ENCODE measurements at regions not wholly inside any gene's neighbourhood (a gene's known extent, or its start where the extent isn't known, plus 50 kb on each side); places are given as distances from the start of the nearest gene placed in this dataset.

DNA sequence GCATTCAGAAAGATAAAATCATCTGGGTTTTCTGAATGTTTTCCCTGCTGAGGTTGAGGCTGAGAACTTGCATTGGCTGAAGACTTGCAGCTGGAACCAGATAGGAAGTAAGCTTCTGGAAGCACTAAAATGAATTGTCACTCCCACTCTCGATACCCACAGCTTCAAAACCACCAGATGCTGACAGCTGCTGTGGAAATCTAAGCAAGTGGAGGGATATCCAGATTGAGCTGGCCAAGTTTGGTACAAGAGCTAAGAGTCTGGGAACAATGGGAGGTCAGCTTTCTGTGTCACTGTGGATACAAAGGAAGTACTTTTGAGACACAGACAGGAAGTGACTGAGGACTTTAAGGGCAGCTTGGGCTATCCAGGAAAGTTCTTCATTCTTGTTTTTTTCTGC, 51.3 kb upstream of the CD44 start:
- Histone ChIP-seq H3K27ac (no peak overlapping the region), H3K27me3 (ENCODE audit: insufficient read depth, low read depth, severe bottlenecking) (no peaks in the 10 kb centered on the region), H3K4me3 (ENCODE audit: low read depth, low read length) (no peak overlapping the region), H3K36me3 (no peaks in the 10 kb centered on the region), H3K9me3 (ENCODE audit: severe bottlenecking) (no peaks in the 10 kb centered on the region)
- TF ChIP-seq, protein P1, sequence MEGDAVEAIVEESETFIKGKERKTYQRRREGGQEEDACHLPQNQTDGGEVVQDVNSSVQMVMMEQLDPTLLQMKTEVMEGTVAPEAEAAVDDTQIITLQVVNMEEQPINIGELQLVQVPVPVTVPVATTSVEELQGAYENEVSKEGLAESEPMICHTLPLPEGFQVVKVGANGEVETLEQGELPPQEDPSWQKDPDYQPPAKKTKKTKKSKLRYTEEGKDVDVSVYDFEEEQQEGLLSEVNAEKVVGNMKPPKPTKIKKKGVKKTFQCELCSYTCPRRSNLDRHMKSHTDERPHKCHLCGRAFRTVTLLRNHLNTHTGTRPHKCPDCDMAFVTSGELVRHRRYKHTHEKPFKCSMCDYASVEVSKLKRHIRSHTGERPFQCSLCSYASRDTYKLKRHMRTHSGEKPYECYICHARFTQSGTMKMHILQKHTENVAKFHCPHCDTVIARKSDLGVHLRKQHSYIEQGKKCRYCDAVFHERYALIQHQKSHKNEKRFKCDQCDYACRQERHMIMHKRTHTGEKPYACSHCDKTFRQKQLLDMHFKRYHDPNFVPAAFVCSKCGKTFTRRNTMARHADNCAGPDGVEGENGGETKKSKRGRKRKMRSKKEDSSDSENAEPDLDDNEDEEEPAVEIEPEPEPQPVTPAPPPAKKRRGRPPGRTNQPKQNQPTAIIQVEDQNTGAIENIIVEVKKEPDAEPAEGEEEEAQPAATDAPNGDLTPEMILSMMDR (IDR thresholded peaks at IDR 0.05; ENCODE audit: low read depth, low read length) = no peak
- no peak for DNase-seq

DNA sequence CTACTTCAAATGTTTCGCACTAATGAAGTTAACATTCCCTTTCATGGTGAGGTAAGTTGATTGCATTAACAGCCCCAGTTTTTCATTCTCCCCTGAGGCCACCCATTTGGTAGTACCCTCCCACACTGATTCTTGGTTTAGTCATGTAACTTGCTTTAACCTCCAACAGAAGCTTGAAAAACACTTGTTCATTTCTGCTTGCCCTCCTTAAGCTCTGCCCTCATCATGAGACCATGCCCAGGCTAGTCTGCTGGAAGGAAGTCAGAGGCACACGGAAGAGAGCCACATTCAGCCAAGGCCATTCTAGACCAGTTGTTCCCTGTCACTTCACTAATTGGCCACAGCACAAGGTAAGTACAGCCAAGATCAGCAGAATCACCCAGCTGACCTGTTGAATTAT, 50.7 kb upstream of the CD44 start:
- DNase-seq = no peak
- no peaks in the 10 kb centered on the region for H3K27me3 ChIP-seq (ENCODE audit: insufficient read depth, low read depth, severe bottlenecking)
- no peak overlapping the region for H3K4me3 ChIP-seq (ENCODE audit: low read depth, low read length)
- no peaks in the 10 kb centered on the region for H3K9me3 ChIP-seq (ENCODE audit: severe bottlenecking)
- TF ChIP-seq, protein P1 (IDR thresholded peaks at IDR 0.05; ENCODE audit: low read depth, low read length) = no peak
- H3K36me3 ChIP-seq = no peaks in the 10 kb centered on the region
- H3K27ac ChIP-seq = no peak overlapping the region

GRCh38 chr11:35088676-35089075, 50.3 kb upstream of the CD44 start:
- Histone ChIP-seq H3K9me3 (ENCODE audit: severe bottlenecking) (no peaks in the 10 kb centered on the region), H3K27ac (no peak overlapping the region), H3K36me3 (no peaks in the 10 kb centered on the region), H3K4me3 (ENCODE audit: low read depth, low read length) (no peak overlapping the region), H3K27me3 (ENCODE audit: insufficient read depth, low read depth, severe bottlenecking) (no peaks in the 10 kb centered on the region)
- DNase-seq = no peak
- TF ChIP-seq, protein P1 (IDR thresholded peaks at IDR 0.05; ENCODE audit: low read depth, low read length) = no peak

Measured in WERI-Rb-1 (cell line).